Lung (tissue), 11 donors: ENCODE measurements at regions not wholly inside any gene's neighbourhood (a gene's known extent, or its start where the extent isn't known, plus 50 kb on each side); places are given as distances from the start of the nearest gene placed in this dataset.

Experiments used
- ATAC-seq: fragments of 200-7000 bp; cut with Tn5 transposase; one replicate; pipeline ENCODE4 v1.9.1; 2020; ENCODE audit warnings: moderate number of reproducible peaks; ENCODE audit not compliant: insufficient read depth, low FRiP score
- DNase-seq, 3 donors: peaks; one replicate each; pipeline ENCODE4 v3.0.0-alpha.2; 2013 to 2017
- H3K27ac ChIP-seq, 2 donors: one replicate each; pipeline ENCODE4 v1.5.1; 2013; ENCODE audit warnings: mild to moderate bottlenecking in 2 of 2, moderate library complexity in 2 of 2, control low read depth in 1 of 2, inconsistent platforms in 1 of 2, low read depth in 1 of 2, low read length in 1 of 2
- H3K27me3 ChIP-seq, 3 donors: one replicate each; pipeline ENCODE4 v1.5.1; 2013; ENCODE audit warnings: low read length in 2 of 3; ENCODE audit not compliant: control insufficient read depth in 3 of 3, insufficient read depth in 3 of 3
- H3K36me3 ChIP-seq, 4 donors: one replicate each; pipeline ENCODE4 v1.5.1; 2013; ENCODE audit warnings: low read length in 4 of 4, mild to moderate bottlenecking in 1 of 4, moderate library complexity in 1 of 4; ENCODE audit not compliant: control insufficient read depth in 4 of 4, insufficient read depth in 4 of 4
- H3K4me1 ChIP-seq, 5 donors: one replicate each; pipeline ENCODE4 v1.5.1; 2013; ENCODE audit warnings: low read length in 5 of 5, mild to moderate bottlenecking in 2 of 5, moderate library complexity in 1 of 5; ENCODE audit not compliant: control insufficient read depth in 5 of 5, insufficient read depth in 5 of 5
- H3K4me3 ChIP-seq: one replicate; pipeline ENCODE4 v1.5.1; 2013; ENCODE audit warnings: mild to moderate bottlenecking, control low read depth, moderate library complexity
- H3K9ac ChIP-seq, 2 donors: one replicate each; pipeline ENCODE4 v1.5.1; 2013; ENCODE audit warnings: low read length in 2 of 2, control low read depth in 1 of 2; ENCODE audit not compliant: insufficient read depth in 1 of 2
- H3K9me3 ChIP-seq, 4 donors: one replicate each; pipeline ENCODE4 v1.5.1; 2013; ENCODE audit warnings: low read length in 3 of 4, mild to moderate bottlenecking in 1 of 4, moderate library complexity in 1 of 4; ENCODE audit not compliant: control insufficient read depth in 4 of 4, insufficient read depth in 3 of 4
- CTCF ChIP-seq: IDR thresholded peaks from 2 replicates; pipeline ENCODE4 v1.5.1; 2012; ENCODE audit warnings: mild to moderate bottlenecking; ENCODE audit errors: control extremely low read depth, extremely low read depth
- WGBS, 2 donors: extraction: QIAGEN DNeasy Blood & Tissue Kit; methylation state at CpG; one replicate each; pipeline ENCODE4 v1.1.7; 2013; 5-methylcytosine and 5-hydroxymethylcytosine counted together
- donor health status: control.
- donor health status: control.
- donor health status: Bipolar disorder and iron deficiency.
- donor health status: healthy.
- donor health status: DM: yes; HTN: yes; CAD: no.

- no peak for DNase-seq
- Histone ChIP-seq H3K27me3 (no peaks in the 10 kb centered on the region), H3K36me3 (no peaks in the 10 kb centered on the region), H3K9me3 (peaks cover 0 to 13% (median 5%) of the 10 kb centered on the region in 4 donors), H3K27ac (no peak overlapping the region), H3K4me1 (peaks cover 0 to 3% (median 0%) of the 10 kb centered on the region in 5 donors), H3K4me3 (no peak overlapping the region), H3K9ac (no peak overlapping the region)
- TF ChIP-seq CTCF, result no peak
- WGBS, 2 donors, result 89 to 91% methylated on average over 4 of the region's 4 CpGs
- no peak for ATAC-seq
These were observed 136.1 kb upstream of the CCDC150 start for GRCh38 chr2:196503398-196503797.

GRCh38 chr2:196504788-196505187, 134.7 kb upstream of the CCDC150 start:
- H3K27me3 ChIP-seq, result no peaks in the 10 kb centered on the region
- H3K27ac ChIP-seq, result no peak overlapping the region
- H3K4me3 ChIP-seq, result no peak overlapping the region
- H3K36me3 ChIP-seq, result no peaks in the 10 kb centered on the region
- no peak for ATAC-seq
- peaks cover 0 to 3% (median 0%) of the 10 kb centered on the region in 5 donors for H3K4me1 ChIP-seq
- no peak for DNase-seq
- H3K9me3 ChIP-seq, result peaks cover 0 to 6% (median under 1%) of the 10 kb centered on the region in 4 donors
- no peak for TF ChIP-seq CTCF
- H3K9ac ChIP-seq, result no peak overlapping the region

- no peak for TF ChIP-seq CTCF
- ATAC-seq, result no peak
- WGBS, 2 donors, result 69 to 82% methylated on average over 1 of the region's 1 CpG
- DNase-seq, result no peak
- Histone ChIP-seq H3K36me3 (no peaks in the 10 kb centered on the region), H3K9ac (no peak overlapping the region), H3K4me1 (peaks cover 0 to 3% (median 0%) of the 10 kb centered on the region in 5 donors), H3K27ac (no peak overlapping the region), H3K27me3 (no peaks in the 10 kb centered on the region), H3K4me3 (no peak overlapping the region), H3K9me3 (no peaks in the 10 kb centered on the region)
These were observed 129.3 kb upstream of the CCDC150 start for GRCh38 chr2:196510246-196510645.
